SK-N-SH treated with all-trans-retinoic acid at 6 μM for 48 hours (cell line): ENCODE measurements at regions not wholly inside any gene's neighbourhood (a gene's known extent, or its start where the extent isn't known, plus 50 kb on each side); places are given as distances from the start of the nearest gene placed in this dataset.

Source experiments
- ATAC-seq: fragments of 200-7000 bp; cut with Tn5 transposase; 3 replicates; pipeline ENCODE4 v1.9.1; 2020; ENCODE audit warnings: mild to moderate bottlenecking, moderate library complexity
- CREB5 ChIP-seq: fragments of 250-450 bp; sonication (Bioruptor Pico); IDR thresholded peaks from 2 replicates; pipeline ENCODE4 v1.5.1; 2020; ENCODE audit warnings: low read depth, mild to moderate bottlenecking, moderate library complexity
- CSRNP3 ChIP-seq: fragments of 250-450 bp; sonication (Bioruptor Pico); IDR thresholded peaks from 2 replicates; pipeline ENCODE4 v1.5.1; 2021; ENCODE audit warnings: mild to moderate bottlenecking, moderate library complexity
- ESRRG ChIP-seq: fragments of 250-450 bp; sonication (Bioruptor Pico); IDR thresholded peaks from 2 replicates; pipeline ENCODE4 v1.6.1; 2021; ENCODE audit warnings: mild to moderate bottlenecking
- GLIS3 ChIP-seq: fragments of 250-450 bp; sonication (Bioruptor Pico); IDR thresholded peaks from 2 replicates; pipeline ENCODE4 v1.5.0; 2020; ENCODE audit warnings: mild to moderate bottlenecking, moderate library complexity
- ISL1 ChIP-seq: fragments of 250-450 bp; sonication (Bioruptor Pico); IDR thresholded peaks from 2 replicates; pipeline ENCODE4 v2.1.2; 2022; ENCODE audit warnings: mild to moderate bottlenecking, moderate library complexity
- OSR1 ChIP-seq: fragments of 250-450 bp; sonication (Bioruptor Pico); IDR thresholded peaks from 2 replicates; pipeline ENCODE4 v1.8.0; 2022; ENCODE audit warnings: moderate library complexity, mild to moderate bottlenecking, inconsistent platforms
- PATZ1 ChIP-seq: fragments of 250-450 bp; sonication (Bioruptor Pico); IDR thresholded peaks from 2 replicates; pipeline ENCODE4 v1.8.0; 2020; ENCODE audit warnings: mild to moderate bottlenecking, moderate library complexity, borderline replicate concordance
- POU6F1 ChIP-seq: fragments of 250-450 bp; sonication (Bioruptor Pico); IDR thresholded peaks from 2 replicates; pipeline ENCODE4 v1.8.0; 2021; ENCODE audit warnings: low read depth, mild to moderate bottlenecking, moderate library complexity, borderline replicate concordance
- PPARA ChIP-seq: fragments of 250-450 bp; sonication (Bioruptor Pico); IDR thresholded peaks from 2 replicates; pipeline ENCODE4 v1.5.0; 2020; ENCODE audit warnings: mild to moderate bottlenecking, borderline replicate concordance
- RARB ChIP-seq: fragments of 250-450 bp; sonication (Bioruptor Pico); IDR thresholded peaks from 2 replicates; pipeline ENCODE4 v1.8.0; 2021; ENCODE audit warnings: mild to moderate bottlenecking, moderate library complexity
- SNAI2 ChIP-seq: fragments of 250-450 bp; sonication (Bioruptor Pico); IDR thresholded peaks from 2 replicates; pipeline ENCODE4 v1.5.0; 2020; ENCODE audit warnings: mild to moderate bottlenecking, moderate library complexity
- TCF4 ChIP-seq: fragments of 250-450 bp; sonication (Bioruptor Pico); IDR thresholded peaks from 2 replicates; pipeline ENCODE4 v1.8.0; 2021; ENCODE audit warnings: mild to moderate bottlenecking, moderate library complexity, borderline replicate concordance
- TSHZ2 ChIP-seq: fragments of 250-450 bp; sonication (Bioruptor Pico); IDR thresholded peaks from 2 replicates; pipeline ENCODE4 v1.5.0; 2020; ENCODE audit warnings: mild to moderate bottlenecking, moderate library complexity
- ZC3H10 ChIP-seq: fragments of 250-450 bp; sonication (Bioruptor Pico); IDR thresholded peaks from 2 replicates; pipeline ENCODE4 v1.5.1; 2021; ENCODE audit warnings: mild to moderate bottlenecking, moderate library complexity
- ZFP3 ChIP-seq: fragments of 250-450 bp; sonication (Bioruptor Pico); IDR thresholded peaks from 2 replicates; pipeline ENCODE4 v1.5.0; 2020; ENCODE audit warnings: mild to moderate bottlenecking, moderate library complexity
- ZFP30 ChIP-seq: fragments of 450-650 bp; formaldehyde crosslinking; IDR thresholded peaks from 2 replicates; pipeline ENCODE4 v1.5.0; 2022; ENCODE audit warnings: mild to moderate bottlenecking, moderate library complexity
- ZNF565 ChIP-seq: fragments of 450-650 bp; formaldehyde crosslinking; conservative IDR thresholded peaks from 2 replicates; pipeline ENCODE4 v1.5.0; 2020; ENCODE audit warnings: low read depth, mild to moderate bottlenecking, moderate library complexity
- ZNF70 ChIP-seq: fragments of 450-650 bp; formaldehyde crosslinking; IDR thresholded peaks from 2 replicates; pipeline ENCODE4 v1.5.0; 2020; ENCODE audit warnings: mild to moderate bottlenecking, moderate library complexity

GRCh38 chr2:52502476-52502860 is 1265.1 kb upstream of the CHAC2 start:
- ATAC-seq = no peak
- TF ChIP-seq SNAI2 (CRISPR knock-in tag) (no peak), ISL1 (no peak), TSHZ2 (CRISPR knock-in tag) (no peak), ZC3H10 (CRISPR knock-in tag) (no peak), ZNF565 (CRISPR knock-in tag) (no peak), ZFP3 (CRISPR knock-in tag) (no peak), ZNF70 (no peak), TCF4 (CRISPR knock-in tag) (no peak), OSR1 (CRISPR knock-in tag) (no peak), CSRNP3 (CRISPR knock-in tag) (no peak), CREB5 (no peak), ZFP30 (CRISPR knock-in tag) (no peak), PPARA (no peak), RARB (no peak), PATZ1 (CRISPR knock-in tag) (no peak)
- TF ChIP-seq, all 23 proteins: peak for 0

- no peak for ATAC-seq
- TF ChIP-seq ZFP30 (CRISPR knock-in tag) = no peak
- no peak for TF ChIP-seq OSR1 (CRISPR knock-in tag)
- TF ChIP-seq ISL1 = no peak
- no peak for TF ChIP-seq POU6F1 (CRISPR knock-in tag)
- no peak for TF ChIP-seq ZC3H10 (CRISPR knock-in tag)
- no peak for TF ChIP-seq RARB
- no peak for TF ChIP-seq SNAI2 (CRISPR knock-in tag)
- no peak for TF ChIP-seq ESRRG
- TF ChIP-seq GLIS3 (CRISPR knock-in tag) = no peak
- TF ChIP-seq ZNF565 (CRISPR knock-in tag) = no peak
- TF ChIP-seq CREB5 = no peak
Observed at GRCh38 chr2:52501715-52502475, 1265.7 kb upstream of the CHAC2 start.

GRCh38 chr2:52500561-52500960 is 1267.0 kb upstream of the CHAC2 start:
- no peak for ATAC-seq
- TF ChIP-seq RARB (no peak), PATZ1 (CRISPR knock-in tag) (no peak), POU6F1 (CRISPR knock-in tag) (no peak), TSHZ2 (CRISPR knock-in tag) (no peak), ISL1 (no peak), ESRRG (no peak)
